Stimulated activated naive CD8-positive, alpha-beta T cell treated with anti-CD3 and anti-CD28 coated beads, Interleukin-15, amount 100 ng/mL, for 72 hours (primary cell): ENCODE measurements at regions not wholly inside any gene's neighbourhood (a gene's known extent, or its start where the extent isn't known, plus 50 kb on each side); places are given as distances from the start of the nearest gene placed in this dataset.
"Not testable (repeated sequence)": the region's sequence is repeated elsewhere in the genome, so short reads cannot be mapped to it uniquely, and the experiment has no call there.

Source experiments
- ATAC-seq: fragments of 150-1000 bp; cut with Tn5 transposase; 2 replicates; pipeline ENCODE4 v1.10.0; 2021; ENCODE audit warnings: mild to moderate bottlenecking, moderate library complexity
- DNase-seq, 2 donors: peaks; one replicate each; pipeline ENCODE4 v3.0.0; 2021 to 2022
- H3K27ac Mint-ChIP-seq, 2 donors: one replicate each; pipeline ENCODE4 v1.8.0; 2022; ENCODE audit warnings: mild to moderate bottlenecking in 2 of 2, mixed read lengths in 2 of 2, moderate library complexity in 2 of 2
- H3K27me3 Mint-ChIP-seq: one replicate; pipeline ENCODE4 v1.8.0; 2022; ENCODE audit warnings: mixed read lengths
- H3K4me1 Mint-ChIP-seq: one replicate; pipeline ENCODE4 v1.8.0; 2022; ENCODE audit warnings: mild to moderate bottlenecking, mixed read lengths
- H3K4me3 Mint-ChIP-seq, 2 donors: one replicate each; pipeline ENCODE4 v1.8.0; 2022; ENCODE audit warnings: mild to moderate bottlenecking in 2 of 2, mixed read lengths in 2 of 2, moderate library complexity in 1 of 2
- H3K9me3 Mint-ChIP-seq, 2 donors: one replicate each; pipeline ENCODE4 v1.8.0; 2022; ENCODE audit warnings: mixed read lengths in 2 of 2

DNA sequence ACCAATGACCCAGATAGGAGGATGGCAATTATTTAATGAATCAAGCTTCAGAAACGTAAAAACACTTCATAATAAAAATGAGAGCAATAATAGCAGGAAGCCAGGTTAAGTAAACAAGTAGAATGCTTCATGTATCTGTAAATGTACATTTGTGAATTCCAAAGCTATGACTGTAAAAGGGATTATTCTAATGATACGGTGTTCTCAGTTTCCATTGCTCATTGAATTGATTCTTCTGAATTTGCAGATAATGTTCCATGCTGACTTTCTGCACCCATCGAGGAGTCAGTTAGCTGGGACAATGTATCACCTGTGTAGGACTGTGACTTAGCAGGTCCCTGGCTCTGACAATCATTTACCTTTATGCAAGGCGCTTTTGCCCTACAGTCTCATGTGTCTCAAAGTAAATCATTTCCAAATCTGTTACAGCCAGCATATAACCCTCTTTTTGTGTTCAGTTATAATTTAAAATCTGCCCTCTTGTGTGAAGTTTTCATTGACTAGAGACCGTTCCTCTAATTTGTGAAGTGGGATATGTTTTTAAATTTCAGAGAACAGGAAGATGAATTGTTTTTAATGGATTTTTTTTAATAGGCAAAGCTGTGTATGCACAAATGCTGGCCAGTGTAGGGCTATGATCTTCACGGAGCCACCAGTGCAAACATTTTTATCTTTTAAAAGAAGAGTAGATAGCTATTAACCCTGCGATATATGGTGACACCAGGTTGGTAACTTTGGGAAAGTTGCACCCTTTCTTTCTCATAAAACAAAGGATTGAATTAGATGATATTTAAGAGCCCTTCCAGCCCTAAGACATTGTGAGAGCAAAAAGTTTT lies 267.1 kb downstream of the KLF5 start:
- H3K4me3 Mint-ChIP-seq, result no peak overlapping the region
- no peak overlapping the region for H3K27ac Mint-ChIP-seq
- no peaks in the 10 kb centered on the region for H3K4me1 Mint-ChIP-seq
- DNase-seq (no peak), ATAC-seq (no peak)
- no peaks in the 10 kb centered on the region for H3K9me3 Mint-ChIP-seq
- no peaks in the 10 kb centered on the region for H3K27me3 Mint-ChIP-seq

DNA sequence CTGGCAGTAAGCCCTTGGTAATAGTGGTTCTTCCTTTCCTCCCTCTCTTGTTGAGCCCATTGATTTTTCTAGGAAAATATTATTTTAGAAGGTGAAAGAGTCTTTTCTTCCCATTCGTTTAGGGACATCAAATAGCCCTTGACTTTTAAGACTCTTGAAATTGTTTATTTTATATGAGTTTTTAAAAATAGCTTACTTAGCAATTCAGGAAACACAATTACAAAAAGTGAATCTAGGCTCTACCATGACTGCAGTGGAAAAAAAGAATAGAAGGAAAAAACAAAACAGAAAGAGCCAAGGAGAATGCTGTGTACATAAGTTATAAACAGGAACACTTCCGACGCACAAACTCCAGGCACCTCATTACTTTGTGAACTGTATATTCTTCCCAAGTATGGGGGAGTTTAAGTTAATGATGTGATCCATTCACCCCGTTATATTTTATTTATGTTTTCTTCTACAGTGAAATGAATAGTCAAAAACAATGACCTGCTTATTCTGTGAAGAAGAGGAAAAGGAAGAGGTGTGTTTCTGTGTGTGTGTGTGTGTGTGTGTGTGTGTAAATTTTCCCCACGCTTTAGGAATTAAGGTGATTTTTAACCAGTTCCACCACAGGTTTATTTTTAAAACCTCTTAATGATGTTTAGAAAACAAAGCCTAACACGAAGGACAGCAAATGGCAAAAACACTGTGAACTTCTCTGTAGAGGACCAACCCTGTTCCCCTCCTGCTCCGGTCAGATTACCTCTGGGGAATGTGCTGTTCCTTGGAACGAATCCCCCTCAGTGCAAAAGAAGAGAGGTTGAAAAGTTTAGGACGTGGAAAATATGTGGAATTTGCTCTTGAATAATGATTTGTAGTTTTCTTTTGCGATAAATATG lies 266.3 kb downstream of the KLF5 start:
- ATAC-seq (no peak), DNase-seq (no peak)
- Mint-ChIP-seq H3K27ac (no peak overlapping the region), H3K4me3 (no peak overlapping the region), H3K9me3 (no peaks in the 10 kb centered on the region), H3K4me1 (no peaks in the 10 kb centered on the region), H3K27me3 (no peaks in the 10 kb centered on the region)

DNA sequence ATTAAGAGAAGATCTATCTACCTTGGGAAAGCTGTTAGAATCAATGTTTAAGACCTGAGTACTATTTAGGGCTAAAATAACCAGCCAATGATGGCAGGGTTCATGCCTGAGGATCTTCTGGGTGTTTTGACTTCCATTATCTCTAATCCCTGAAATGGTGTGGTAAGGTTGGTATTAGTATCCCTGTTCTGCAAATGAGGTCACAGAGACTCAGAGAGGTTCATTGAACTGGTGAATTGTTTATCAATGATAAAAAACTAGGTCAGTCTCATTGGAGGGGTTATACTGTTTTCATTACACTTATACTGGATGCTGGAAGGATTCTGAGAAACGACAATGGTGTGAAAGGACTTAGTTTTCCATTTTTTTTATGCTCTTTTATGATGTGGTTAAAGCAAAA lies 264.8 kb downstream of the KLF5 start:
- ATAC-seq (no peak), DNase-seq (no peak)
- peak overlapping the region in 1 of 2 donors; percentile 82 for H3K27ac Mint-ChIP-seq
- H3K4me1 Mint-ChIP-seq, result no peaks in the 10 kb centered on the region
- H3K9me3 Mint-ChIP-seq, result no peaks in the 10 kb centered on the region
- H3K27me3 Mint-ChIP-seq, result no peaks in the 10 kb centered on the region
- H3K4me3 Mint-ChIP-seq, result no peak overlapping the region

DNA sequence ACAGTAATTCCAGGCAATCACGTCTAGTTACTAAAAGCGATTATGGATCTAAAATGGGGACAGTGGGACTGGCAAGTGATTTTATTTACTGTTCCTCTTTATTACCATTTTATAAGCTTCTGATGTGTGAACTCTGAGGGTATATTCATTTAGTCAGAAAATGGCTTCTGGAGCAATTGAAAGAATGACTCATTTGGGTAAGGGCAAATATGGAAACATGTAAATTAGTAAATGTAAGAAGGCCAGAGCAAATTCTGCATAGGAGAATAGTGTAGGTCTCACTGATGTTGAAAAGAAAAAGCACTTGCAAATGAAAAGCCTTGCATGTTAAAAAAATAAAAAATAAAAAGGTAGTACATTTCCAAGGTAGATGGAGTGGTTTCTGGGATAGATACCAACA lies 262.2 kb downstream of the KLF5 start:
- peaks cover 0 to under 1% of the 10 kb centered on the region in 2 donors for H3K9me3 Mint-ChIP-seq
- no peaks in the 10 kb centered on the region for H3K4me1 Mint-ChIP-seq
- H3K27me3 Mint-ChIP-seq, result no peaks in the 10 kb centered on the region
- H3K4me3 Mint-ChIP-seq, result no peak overlapping the region
- DNase-seq (no peak), ATAC-seq (no peak)
- H3K27ac Mint-ChIP-seq, result no peak overlapping the region

DNA sequence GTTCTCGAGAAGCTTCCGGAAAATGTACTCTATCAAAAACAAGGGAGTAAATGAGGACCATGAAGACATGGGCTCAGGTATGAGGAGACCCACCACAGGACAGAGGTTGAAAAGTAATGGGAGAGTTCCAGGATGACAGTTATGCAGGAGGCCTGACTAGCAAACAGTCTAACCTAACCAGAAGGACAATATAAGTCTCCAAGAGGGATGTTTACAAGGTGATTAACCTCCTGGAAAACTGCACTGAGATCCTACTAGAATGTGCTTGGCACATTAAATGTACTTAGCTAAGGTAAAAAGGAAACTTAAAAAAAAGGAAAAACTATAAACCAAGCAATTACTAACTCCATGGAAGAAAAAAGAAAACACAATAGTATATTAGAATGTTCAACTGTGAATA lies 258.3 kb downstream of the KLF5 start:
- no peak overlapping the region for H3K27ac Mint-ChIP-seq
- no peaks in the 10 kb centered on the region for H3K27me3 Mint-ChIP-seq
- no peak overlapping the region for H3K4me3 Mint-ChIP-seq
- peaks cover 8 to 26% of the 10 kb centered on the region in 2 donors for H3K9me3 Mint-ChIP-seq
- no peak for ATAC-seq
- DNase-seq, result no peak
- no peaks in the 10 kb centered on the region for H3K4me1 Mint-ChIP-seq

DNA sequence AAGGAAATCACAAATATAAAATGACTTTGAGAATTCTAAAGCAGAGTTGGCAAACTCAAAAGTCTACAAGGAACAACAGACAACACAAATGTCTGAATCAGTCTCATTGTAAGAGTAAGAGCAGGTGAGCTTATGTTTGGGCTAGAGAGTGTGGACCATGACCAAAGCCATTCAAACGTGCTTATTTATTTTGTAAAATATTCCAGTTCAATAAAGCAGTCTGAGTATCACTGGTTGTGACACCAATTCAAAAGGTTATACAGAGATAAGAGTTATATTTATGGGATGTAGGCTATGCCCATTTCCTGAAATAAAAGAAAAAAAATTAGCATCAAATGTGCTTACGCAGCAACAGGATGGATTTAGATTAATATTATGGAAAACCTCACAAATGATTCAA lies 251.6 kb downstream of the KLF5 start:
- H3K9me3 Mint-ChIP-seq, result peaks cover 6 to 26% of the 10 kb centered on the region in 2 donors
- H3K27ac Mint-ChIP-seq, result no peak overlapping the region
- no peaks in the 10 kb centered on the region for H3K4me1 Mint-ChIP-seq
- H3K27me3 Mint-ChIP-seq, result no peaks in the 10 kb centered on the region
- DNase-seq (no peak), ATAC-seq (no peak)
- H3K4me3 Mint-ChIP-seq, result no peak overlapping the region

DNA sequence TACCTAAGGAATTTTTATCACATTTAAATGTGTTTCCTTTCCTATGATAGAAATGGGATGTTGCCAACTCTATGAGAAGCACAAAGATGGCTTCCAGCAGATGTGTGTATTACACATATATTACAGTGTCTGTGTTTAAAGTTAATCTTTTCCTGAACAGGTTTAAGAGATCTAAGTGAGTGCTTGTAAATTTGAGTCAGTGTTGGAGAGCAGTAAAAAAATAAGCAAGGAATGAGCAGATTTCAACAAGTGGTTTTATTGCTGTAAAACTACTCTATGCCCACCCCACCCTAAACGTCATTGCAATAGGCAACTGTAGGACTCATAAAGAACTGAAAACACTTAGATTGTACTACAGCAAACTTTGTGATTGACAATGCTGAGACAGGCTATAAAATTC lies 248.7 kb downstream of the KLF5 start:
- H3K9me3 Mint-ChIP-seq, result peaks cover 0 to 4% of the 10 kb centered on the region in 2 donors
- no peak overlapping the region for H3K4me3 Mint-ChIP-seq
- DNase-seq (no peak), ATAC-seq (no peak)
- H3K27ac Mint-ChIP-seq, result no peak overlapping the region
- H3K4me1 Mint-ChIP-seq, result no peaks in the 10 kb centered on the region
- no peaks in the 10 kb centered on the region for H3K27me3 Mint-ChIP-seq

DNA sequence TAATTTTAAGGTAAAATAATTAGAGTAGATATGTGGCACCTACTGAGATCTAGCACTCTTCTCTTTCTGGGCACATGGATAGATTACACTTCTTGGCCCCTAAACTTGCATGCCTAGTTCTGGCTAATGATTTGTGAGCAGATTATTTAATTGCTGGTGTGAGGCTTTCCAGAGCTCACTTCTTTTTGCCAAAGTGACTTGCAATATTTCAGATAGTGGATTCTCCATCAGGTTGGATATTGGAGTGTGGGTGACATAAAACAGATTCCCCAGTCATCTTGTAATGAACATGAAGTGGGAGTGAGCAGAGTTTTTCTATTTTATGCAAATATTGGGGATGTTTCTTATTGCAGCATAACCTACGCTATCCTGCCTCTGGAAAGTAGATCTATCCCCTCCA lies 247.9 kb downstream of the KLF5 start:
- no peak for ATAC-seq
- H3K4me1 Mint-ChIP-seq, result no peaks in the 10 kb centered on the region
- H3K27me3 Mint-ChIP-seq, result no peaks in the 10 kb centered on the region
- no peak overlapping the region for H3K4me3 Mint-ChIP-seq
- no peak for DNase-seq
- H3K27ac Mint-ChIP-seq, result no peak overlapping the region
- H3K9me3 Mint-ChIP-seq, result no peaks in the 10 kb centered on the region

DNA sequence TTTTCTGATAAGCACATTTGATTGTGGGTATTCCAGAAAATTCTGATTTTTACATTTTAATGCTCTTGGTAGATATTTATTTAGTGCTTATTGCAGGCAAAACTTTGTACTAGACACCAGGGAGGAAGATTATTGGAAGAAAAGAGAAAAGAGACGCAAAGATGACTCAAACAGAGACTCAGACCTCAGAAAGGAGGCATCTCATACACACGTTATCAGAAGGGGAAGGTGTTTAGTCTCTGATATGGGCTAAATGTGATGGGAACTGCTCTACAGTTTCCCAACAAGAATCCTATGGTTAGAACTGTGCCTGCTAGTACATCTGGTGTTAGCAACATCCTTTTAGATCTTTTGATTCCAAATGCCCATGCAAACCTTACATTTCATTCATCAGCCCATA lies 245.6 kb downstream of the KLF5 start:
- Mint-ChIP-seq H3K9me3 (no peaks in the 10 kb centered on the region), H3K27ac (peak overlapping the region in 1 of 2 donors; percentile 46), H3K27me3 (no peaks in the 10 kb centered on the region), H3K4me1 (no peaks in the 10 kb centered on the region), H3K4me3 (no peak overlapping the region)
- ATAC-seq, result no peak
- no peak for DNase-seq

DNA sequence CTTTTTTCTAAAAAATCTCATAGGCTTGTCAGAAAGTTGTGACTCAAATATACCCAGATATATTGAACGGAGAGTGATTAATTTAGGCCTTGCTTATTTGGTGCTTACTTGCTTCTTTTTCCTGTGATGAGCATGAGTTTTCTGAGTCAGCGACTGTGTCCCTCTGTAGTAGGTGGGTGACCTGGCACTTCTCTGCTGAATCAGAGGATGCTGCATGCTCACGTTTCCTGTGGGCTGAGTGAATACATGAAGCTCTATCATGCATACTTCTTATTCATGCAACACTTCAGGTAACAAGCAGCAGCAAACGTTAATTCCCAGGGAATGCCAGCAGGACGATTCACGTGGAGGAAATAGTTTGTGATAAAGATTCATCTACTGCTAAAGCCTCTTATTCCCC lies 245.0 kb downstream of the KLF5 start:
- H3K4me3 Mint-ChIP-seq, result no peak overlapping the region
- no peaks in the 10 kb centered on the region for H3K4me1 Mint-ChIP-seq
- H3K27me3 Mint-ChIP-seq, result no peaks in the 10 kb centered on the region
- no peak overlapping the region for H3K27ac Mint-ChIP-seq
- DNase-seq, result no peak
- no peak for ATAC-seq
- no peaks in the 10 kb centered on the region for H3K9me3 Mint-ChIP-seq

DNA sequence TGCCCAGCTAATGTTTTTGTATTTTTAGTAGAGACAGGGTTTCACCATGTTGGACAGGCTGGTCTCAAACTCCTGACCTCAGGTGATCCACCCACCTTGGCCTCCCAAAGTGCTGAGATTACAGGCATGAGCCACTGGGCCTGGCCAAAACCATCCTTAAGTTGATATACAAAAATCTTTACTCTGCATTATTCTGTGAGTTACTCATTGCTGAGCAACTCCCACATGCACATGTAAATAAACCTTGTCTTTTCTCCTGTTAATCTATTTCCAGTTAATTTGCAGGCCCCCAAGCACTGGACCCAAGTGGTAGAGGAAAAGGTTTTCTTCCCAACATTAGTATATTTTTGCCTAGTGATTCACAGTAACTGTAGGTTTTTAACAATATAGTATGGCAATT lies 242.8 kb downstream of the KLF5 start:
- H3K27me3 Mint-ChIP-seq, H3K27ac Mint-ChIP-seq, ATAC-seq: not testable (repeated sequence)

DNA sequence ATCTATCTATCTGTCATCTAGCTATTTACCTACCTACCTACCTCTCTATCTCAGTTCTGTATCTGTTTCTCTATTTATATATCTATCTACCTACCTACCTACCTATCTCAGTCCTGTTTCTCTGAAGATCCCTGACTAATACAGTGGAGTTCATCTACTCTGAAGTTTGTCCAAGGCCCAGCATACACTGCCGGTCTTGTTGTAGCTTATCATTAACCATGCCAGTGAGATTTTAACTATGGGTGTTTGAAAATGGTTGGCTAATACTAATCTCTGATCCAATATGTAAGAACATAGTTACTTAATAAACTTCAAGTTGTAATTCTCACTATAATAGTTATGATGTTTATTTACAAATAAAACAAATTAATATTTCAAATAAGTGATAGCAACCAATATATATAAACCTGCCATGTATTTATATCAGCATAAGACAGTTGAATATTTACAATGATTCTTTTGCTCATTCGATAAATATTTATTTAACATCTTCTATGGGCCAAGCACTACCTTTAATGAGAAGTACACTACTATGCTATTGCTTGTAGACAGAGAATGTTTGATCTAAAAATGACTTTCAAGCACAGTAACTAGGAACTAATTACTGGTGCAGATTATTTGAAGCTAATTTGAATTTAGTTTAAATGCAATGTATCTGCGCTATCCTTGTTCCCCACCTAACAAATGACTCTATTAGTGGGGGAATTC lies 242.1 kb downstream of the KLF5 start:
- no peaks in the 10 kb centered on the region for H3K27me3 Mint-ChIP-seq
- no peak for DNase-seq
- no peak for ATAC-seq
- no peaks in the 10 kb centered on the region for H3K4me1 Mint-ChIP-seq
- no peaks in the 10 kb centered on the region for H3K9me3 Mint-ChIP-seq
- H3K4me3 Mint-ChIP-seq, result no peak overlapping the region
- H3K27ac Mint-ChIP-seq, result no peak overlapping the region

More for the DNA sequence above, 242.8 kb downstream of the KLF5 start:
- H3K4me3 Mint-ChIP-seq, DNase-seq, H3K9me3 Mint-ChIP-seq, H3K4me1 Mint-ChIP-seq: not testable (repeated sequence)

DNA sequence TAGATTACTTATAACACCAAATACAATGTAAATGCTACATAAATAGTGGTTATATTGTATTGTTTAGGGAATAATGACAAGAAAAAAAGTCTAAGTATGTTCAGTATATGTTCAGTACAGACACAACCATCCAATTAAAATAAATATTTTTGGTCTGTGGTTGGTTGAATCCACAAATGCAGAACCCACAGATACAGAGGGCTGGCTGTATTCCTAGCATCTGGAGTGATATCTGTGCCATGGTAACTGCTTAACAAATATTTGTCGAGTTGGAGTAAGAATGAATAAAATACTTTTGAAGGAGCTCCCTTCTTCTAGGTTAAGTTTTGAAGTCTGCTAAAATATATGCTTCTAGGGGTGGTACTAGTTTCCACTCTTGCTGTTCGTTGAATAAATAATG lies 241.0 kb downstream of the KLF5 start:
- H3K27ac Mint-ChIP-seq, result no peak overlapping the region
- no peaks in the 10 kb centered on the region for H3K4me1 Mint-ChIP-seq
- H3K9me3 Mint-ChIP-seq, result no peaks in the 10 kb centered on the region
- H3K4me3 Mint-ChIP-seq, result no peak overlapping the region
- DNase-seq (no peak), ATAC-seq (no peak)
- H3K27me3 Mint-ChIP-seq, result no peaks in the 10 kb centered on the region

DNA sequence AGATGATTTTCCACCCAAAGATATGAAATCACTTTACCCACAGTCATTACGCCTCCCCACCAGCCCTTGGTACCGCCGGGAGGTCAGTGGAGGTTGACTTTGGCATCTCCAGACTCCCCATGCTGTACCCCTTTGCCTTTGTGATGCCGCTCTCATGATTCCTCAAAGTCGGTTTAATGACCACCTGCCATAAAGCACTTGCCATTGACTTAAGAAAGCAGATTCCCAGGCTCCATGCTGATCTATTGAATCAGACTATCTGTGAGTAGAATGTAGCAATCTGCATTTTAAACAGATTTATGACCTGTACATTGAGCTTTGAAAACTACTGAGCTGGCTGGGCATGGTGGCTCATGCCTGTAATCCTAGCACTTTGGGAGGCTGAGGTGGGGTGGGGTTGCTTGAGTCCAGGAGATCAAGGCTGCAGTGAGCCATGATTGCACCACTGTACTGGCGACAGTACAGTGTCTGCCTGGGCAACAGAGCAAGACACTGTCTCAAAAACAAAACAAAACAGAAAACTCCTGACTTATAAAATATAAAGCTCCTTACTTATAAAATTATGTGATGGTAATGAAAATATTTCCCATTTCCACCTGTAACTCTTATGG lies 235.2 kb downstream of the KLF5 start:
- no peak for ATAC-seq
- Mint-ChIP-seq H3K27me3 (no peaks in the 10 kb centered on the region), H3K27ac (no peak overlapping the region)

DNA sequence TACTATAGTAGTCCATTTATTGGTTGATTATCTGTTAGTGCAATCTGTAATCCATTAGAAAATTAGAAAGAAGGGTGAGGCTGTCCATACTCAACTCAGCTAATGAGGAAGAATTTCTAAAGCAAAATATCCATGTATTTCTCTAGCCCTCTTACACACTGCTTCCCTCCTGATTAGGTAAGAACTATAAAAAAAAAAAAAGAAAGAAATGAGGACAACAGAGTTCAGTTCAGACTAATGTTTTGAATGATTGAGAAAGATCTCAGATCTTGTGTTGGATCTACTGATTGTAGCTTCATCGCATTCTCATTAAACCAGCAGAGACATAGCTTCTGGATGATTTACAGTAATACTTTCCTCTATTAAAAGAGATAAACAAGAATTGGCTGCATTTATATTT lies 233.3 kb downstream of the KLF5 start:
- H3K9me3 Mint-ChIP-seq, result no peaks in the 10 kb centered on the region
- H3K27ac Mint-ChIP-seq, result no peak overlapping the region
- H3K4me1 Mint-ChIP-seq, result no peaks in the 10 kb centered on the region
- H3K27me3 Mint-ChIP-seq, result no peaks in the 10 kb centered on the region
- ATAC-seq (no peak), DNase-seq (no peak)
- H3K4me3 Mint-ChIP-seq, result no peak overlapping the region

More for the DNA sequence above, 235.2 kb downstream of the KLF5 start:
- Mint-ChIP-seq H3K4me1 (no peaks in the 10 kb centered on the region), H3K4me3 (no peak overlapping the region), H3K9me3 (no peaks in the 10 kb centered on the region)
- no peak for DNase-seq
